ENCODE measurements at regions not wholly inside any gene's neighbourhood (a gene's known extent, or its start where the extent isn't known, plus 50 kb on each side); places are given as distances from the start of the nearest gene placed in this dataset.
"Not testable (repeated sequence)": the region's sequence is repeated elsewhere in the genome, so short reads cannot be mapped to it uniquely, and the experiment has no call there.

GRCh38 chr10:4230036-4230435, 445.0 kb upstream of the KLF6 start:
- Histone ChIP-seq H3K27ac (ENCODE audit: low read depth, low read length) (no peak overlapping the region), H3K4me3 (ENCODE audit: low read depth in 1 of 5, low read length in 5 of 5) (no peak overlapping the region), H3K4me1 (ENCODE audit: control insufficient read depth in 5 of 5, insufficient read depth in 5 of 5, low read length in 5 of 5) (no peaks in the 10 kb centered on the region), H3K9me3 (ENCODE audit: control insufficient read depth in 5 of 5, low read length in 5 of 5) (peaks cover 0 to 7% (median 4%) of the 10 kb centered on the region in 5 donors), H3K27me3 (ENCODE audit: control insufficient read depth in 5 of 5, insufficient read depth in 4 of 5, low read length in 5 of 5) (no peaks in the 10 kb centered on the region), H3K9ac (ENCODE audit: low read length in 5 of 5) (no peak overlapping the region), H3K36me3 (ENCODE audit: control insufficient read depth in 5 of 5, insufficient read depth in 5 of 5, low read length in 5 of 5) (no peaks in the 10 kb centered on the region)

- H3K36me3 ChIP-seq (ENCODE audit: control insufficient read depth in 5 of 5, insufficient read depth in 5 of 5, low read length in 5 of 5): no peaks in the 10 kb centered on the region
- H3K9me3 ChIP-seq (ENCODE audit: control insufficient read depth in 5 of 5, low read length in 5 of 5): peaks cover 0 to 7% (median 4%) of the 10 kb centered on the region in 5 donors
- no peak overlapping the region for H3K9ac ChIP-seq (ENCODE audit: low read length in 5 of 5)
- no peaks in the 10 kb centered on the region for H3K4me1 ChIP-seq (ENCODE audit: control insufficient read depth in 5 of 5, insufficient read depth in 5 of 5, low read length in 5 of 5)
- H3K4me3 ChIP-seq (ENCODE audit: low read depth in 1 of 5, low read length in 5 of 5): no peak overlapping the region
- H3K27ac ChIP-seq (ENCODE audit: low read depth, low read length): no peak overlapping the region
- no peaks in the 10 kb centered on the region for H3K27me3 ChIP-seq (ENCODE audit: control insufficient read depth in 5 of 5, insufficient read depth in 4 of 5, low read length in 5 of 5)
Measured at GRCh38 chr10:4229106-4229505, 444.1 kb upstream of the KLF6 start.

- H3K4me1 ChIP-seq (ENCODE audit: control insufficient read depth in 5 of 5, insufficient read depth in 5 of 5, low read length in 5 of 5): no peaks in the 10 kb centered on the region
- no peaks in the 10 kb centered on the region for H3K27me3 ChIP-seq (ENCODE audit: control insufficient read depth in 5 of 5, insufficient read depth in 4 of 5, low read length in 5 of 5)
- H3K36me3 ChIP-seq (ENCODE audit: control insufficient read depth in 5 of 5, insufficient read depth in 5 of 5, low read length in 5 of 5): no peaks in the 10 kb centered on the region
- H3K9ac ChIP-seq (ENCODE audit: low read length in 5 of 5): no peak overlapping the region
- no peak overlapping the region for H3K4me3 ChIP-seq (ENCODE audit: low read depth in 1 of 5, low read length in 5 of 5)
- H3K27ac ChIP-seq (ENCODE audit: low read depth, low read length): no peak overlapping the region
- peaks cover 0 to 3% (median 2%) of the 10 kb centered on the region in 5 donors for H3K9me3 ChIP-seq (ENCODE audit: control insufficient read depth in 5 of 5, low read length in 5 of 5)
Measured at GRCh38 chr10:4227586-4227985, 442.6 kb upstream of the KLF6 start.

GRCh38 chr10:4226941-4227540, 442.0 kb upstream of the KLF6 start:
- Histone ChIP-seq H3K4me1 (ENCODE audit: control insufficient read depth in 5 of 5, insufficient read depth in 5 of 5, low read length in 5 of 5) (no peaks in the 10 kb centered on the region), H3K27ac (ENCODE audit: low read depth, low read length) (no peak overlapping the region), H3K27me3 (ENCODE audit: control insufficient read depth in 5 of 5, insufficient read depth in 4 of 5, low read length in 5 of 5) (no peaks in the 10 kb centered on the region), H3K9ac (ENCODE audit: low read length in 5 of 5) (no peak overlapping the region), H3K4me3 (ENCODE audit: low read depth in 1 of 5, low read length in 5 of 5) (no peak overlapping the region), H3K9me3 (ENCODE audit: control insufficient read depth in 5 of 5, low read length in 5 of 5) (no peaks in the 10 kb centered on the region), H3K36me3 (ENCODE audit: control insufficient read depth in 5 of 5, insufficient read depth in 5 of 5, low read length in 5 of 5) (no peaks in the 10 kb centered on the region)

DNA sequence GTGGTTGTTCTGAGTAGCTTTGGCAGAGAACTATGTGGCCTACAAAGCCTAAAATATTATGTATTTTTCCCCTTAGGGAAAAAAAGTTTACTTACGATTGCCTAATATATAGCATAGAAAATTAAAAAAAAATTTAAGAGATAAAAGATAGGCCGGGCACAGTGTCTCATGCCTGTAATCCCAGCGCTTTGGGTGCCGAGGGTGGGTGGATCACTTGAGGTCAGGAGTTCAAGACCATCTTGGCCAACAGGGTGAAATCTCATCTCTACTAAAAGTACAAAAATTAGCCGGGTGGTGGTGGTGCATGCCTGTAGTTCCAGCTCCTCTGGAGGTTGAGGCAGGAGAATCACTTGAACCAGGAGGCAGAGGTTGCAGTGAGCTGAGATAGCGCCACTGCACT, 439.2 kb upstream of the KLF6 start:
- Histone ChIP-seq H3K4me3 (ENCODE audit: low read depth in 1 of 5, low read length in 5 of 5) (no peak overlapping the region), H3K9ac (ENCODE audit: low read length in 5 of 5) (no peak overlapping the region), H3K36me3 (ENCODE audit: control insufficient read depth in 5 of 5, insufficient read depth in 5 of 5, low read length in 5 of 5) (no peaks in the 10 kb centered on the region), H3K4me1 (ENCODE audit: control insufficient read depth in 5 of 5, insufficient read depth in 5 of 5, low read length in 5 of 5) (no peaks in the 10 kb centered on the region), H3K27ac (ENCODE audit: low read depth, low read length) (no peak overlapping the region), H3K9me3 (ENCODE audit: control insufficient read depth in 5 of 5, low read length in 5 of 5) (no peaks in the 10 kb centered on the region), H3K27me3 (ENCODE audit: control insufficient read depth in 5 of 5, insufficient read depth in 4 of 5, low read length in 5 of 5) (no peaks in the 10 kb centered on the region)

GRCh38 chr10:4221310-4221709, 436.3 kb upstream of the KLF6 start:
- not testable (repeated sequence) for H3K4me3 ChIP-seq (ENCODE audit: low read depth in 1 of 5, low read length in 5 of 5); H3K4me1 ChIP-seq (ENCODE audit: control insufficient read depth in 5 of 5, insufficient read depth in 5 of 5, low read length in 5 of 5); H3K27ac ChIP-seq (ENCODE audit: low read depth, low read length); H3K27me3 ChIP-seq (ENCODE audit: control insufficient read depth in 5 of 5, insufficient read depth in 4 of 5, low read length in 5 of 5); H3K9me3 ChIP-seq (ENCODE audit: control insufficient read depth in 5 of 5, low read length in 5 of 5); H3K9ac ChIP-seq (ENCODE audit: low read length in 5 of 5); H3K36me3 ChIP-seq (ENCODE audit: control insufficient read depth in 5 of 5, insufficient read depth in 5 of 5, low read length in 5 of 5)

- no peaks in the 10 kb centered on the region for H3K9me3 ChIP-seq (ENCODE audit: control insufficient read depth in 5 of 5, low read length in 5 of 5)
- H3K4me3 ChIP-seq (ENCODE audit: low read depth in 1 of 5, low read length in 5 of 5): no peak overlapping the region
- H3K27ac ChIP-seq (ENCODE audit: low read depth, low read length): no peak overlapping the region
- H3K27me3 ChIP-seq (ENCODE audit: control insufficient read depth in 5 of 5, insufficient read depth in 4 of 5, low read length in 5 of 5): no peaks in the 10 kb centered on the region
- H3K9ac ChIP-seq (ENCODE audit: low read length in 5 of 5): no peak overlapping the region
- H3K4me1 ChIP-seq (ENCODE audit: control insufficient read depth in 5 of 5, insufficient read depth in 5 of 5, low read length in 5 of 5): no peaks in the 10 kb centered on the region
- no peaks in the 10 kb centered on the region for H3K36me3 ChIP-seq (ENCODE audit: control insufficient read depth in 5 of 5, insufficient read depth in 5 of 5, low read length in 5 of 5)
Measured at GRCh38 chr10:4219901-4220300, 434.9 kb upstream of the KLF6 start.

DNA sequence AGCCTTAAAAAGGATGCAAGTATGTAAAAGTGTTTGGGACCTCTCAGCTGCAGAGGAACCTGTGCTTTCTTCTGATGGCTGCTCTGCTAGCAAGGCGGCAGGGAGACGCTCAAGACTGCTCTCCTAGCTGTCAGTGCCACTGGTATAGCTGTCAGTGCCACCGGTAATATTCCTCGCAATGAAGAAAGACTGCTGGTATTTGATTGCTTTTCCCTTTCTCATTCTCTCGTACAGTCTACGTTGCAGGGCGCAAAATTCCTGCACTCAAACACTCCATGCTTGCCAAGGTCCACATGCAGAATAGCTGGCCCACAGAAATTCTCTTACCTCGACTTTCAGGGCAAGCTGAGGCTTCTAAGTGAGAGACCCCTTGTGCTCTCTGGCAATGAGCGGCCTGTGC, 432.6 kb upstream of the KLF6 start:
- Histone ChIP-seq H3K9ac (ENCODE audit: low read length in 5 of 5) (no peak overlapping the region), H3K4me3 (ENCODE audit: low read depth in 1 of 5, low read length in 5 of 5) (no peak overlapping the region), H3K9me3 (ENCODE audit: control insufficient read depth in 5 of 5, low read length in 5 of 5) (no peaks in the 10 kb centered on the region), H3K27ac (ENCODE audit: low read depth, low read length) (no peak overlapping the region), H3K27me3 (ENCODE audit: control insufficient read depth in 5 of 5, insufficient read depth in 4 of 5, low read length in 5 of 5) (no peaks in the 10 kb centered on the region), H3K36me3 (ENCODE audit: control insufficient read depth in 5 of 5, insufficient read depth in 5 of 5, low read length in 5 of 5) (no peaks in the 10 kb centered on the region), H3K4me1 (ENCODE audit: control insufficient read depth in 5 of 5, insufficient read depth in 5 of 5, low read length in 5 of 5) (no peaks in the 10 kb centered on the region)

DNA sequence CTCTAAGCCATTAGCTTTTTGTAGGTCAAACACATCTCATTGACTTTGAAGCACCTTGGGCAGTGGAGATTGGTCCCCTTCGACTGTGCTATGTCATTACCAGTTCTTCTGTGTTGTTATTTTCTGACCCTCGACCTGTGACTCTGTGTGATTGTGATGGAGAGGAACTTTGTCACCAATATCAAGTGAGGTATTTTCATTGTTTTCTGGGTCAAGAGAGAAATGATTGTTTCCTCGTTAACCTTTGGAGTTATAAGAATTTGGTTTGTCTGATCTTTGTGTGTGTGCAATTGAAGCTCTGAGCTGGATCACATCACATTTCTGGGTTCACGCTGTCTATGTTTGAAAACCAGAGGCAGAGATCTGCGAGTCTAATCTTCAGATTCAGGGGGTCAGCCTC, 432.2 kb upstream of the KLF6 start:
- Histone ChIP-seq H3K4me1 (ENCODE audit: control insufficient read depth in 5 of 5, insufficient read depth in 5 of 5, low read length in 5 of 5) (peaks cover 0 to 2% (median 0%) of the 10 kb centered on the region in 5 donors), H3K9ac (ENCODE audit: low read length in 5 of 5) (no peak overlapping the region), H3K4me3 (ENCODE audit: low read depth in 1 of 5, low read length in 5 of 5) (no peak overlapping the region), H3K9me3 (ENCODE audit: control insufficient read depth in 5 of 5, low read length in 5 of 5) (no peaks in the 10 kb centered on the region), H3K27ac (ENCODE audit: low read depth, low read length) (no peak overlapping the region), H3K36me3 (ENCODE audit: control insufficient read depth in 5 of 5, insufficient read depth in 5 of 5, low read length in 5 of 5) (no peaks in the 10 kb centered on the region), H3K27me3 (ENCODE audit: control insufficient read depth in 5 of 5, insufficient read depth in 4 of 5, low read length in 5 of 5) (no peaks in the 10 kb centered on the region)

- Histone ChIP-seq H3K27ac (ENCODE audit: low read depth, low read length) (no peak overlapping the region), H3K4me3 (ENCODE audit: low read depth in 1 of 5, low read length in 5 of 5) (no peak overlapping the region), H3K27me3 (ENCODE audit: control insufficient read depth in 5 of 5, insufficient read depth in 4 of 5, low read length in 5 of 5) (no peaks in the 10 kb centered on the region), H3K9ac (ENCODE audit: low read length in 5 of 5) (no peak overlapping the region), H3K4me1 (ENCODE audit: control insufficient read depth in 5 of 5, insufficient read depth in 5 of 5, low read length in 5 of 5) (peaks cover 0 to 5% (median 0%) of the 10 kb centered on the region in 5 donors), H3K36me3 (ENCODE audit: control insufficient read depth in 5 of 5, insufficient read depth in 5 of 5, low read length in 5 of 5) (no peaks in the 10 kb centered on the region), H3K9me3 (ENCODE audit: control insufficient read depth in 5 of 5, low read length in 5 of 5) (no peaks in the 10 kb centered on the region)
Measured at GRCh38 chr10:4216726-4217125, 431.7 kb upstream of the KLF6 start.
